Iris pigment epithelial cell (primary cell): ENCODE measurements at regions not wholly inside any gene's neighbourhood (a gene's known extent, or its start where the extent isn't known, plus 50 kb on each side); places are given as distances from the start of the nearest gene placed in this dataset.
A peak's percentile ranks its signal among the peaks of the same experiment; 100 is the strongest.

ENCODE experiments used
- DNase-seq: peaks from one replicate; pipeline ENCODE4 v3.0.0-alpha.2; 2011; ENCODE audit warnings: low read depth

- DNase-seq, result no peak
These were observed 160.3 kb upstream of the TENM3 start for GRCh38 chr4:182082910-182083309.

- DNase-seq, result no peak
These were observed 159.4 kb upstream of the TENM3 start for GRCh38 chr4:182083671-182084410.

- DNase-seq, result peak; percentile 32
These were observed 158.1 kb upstream of the TENM3 start for GRCh38 chr4:182085051-182085480.

- DNase-seq, result no peak
These were observed 153.9 kb upstream of the TENM3 start for GRCh38 chr4:182089326-182089725.

GRCh38 chr4:182090186-182090585 lies 153.0 kb upstream of the TENM3 start:
- DNase-seq, result no peak

GRCh38 chr4:182091128-182091527 lies 152.1 kb upstream of the TENM3 start:
- DNase-seq, result no peak

GRCh38 chr4:182093431-182093831 lies 149.8 kb upstream of the TENM3 start:
- DNase-seq, result no peak

- DNase-seq, result no peak
These were observed 149.3 kb upstream of the TENM3 start for GRCh38 chr4:182093935-182094334.

- no peak for DNase-seq
These were observed 141.6 kb upstream of the TENM3 start for GRCh38 chr4:182101618-182102017.

GRCh38 chr4:182102576-182102975 lies 140.6 kb upstream of the TENM3 start:
- no peak for DNase-seq

GRCh38 chr4:182103614-182104319 lies 139.4 kb upstream of the TENM3 start:
- no peak for DNase-seq

- no peak for DNase-seq
These were observed 137.8 kb upstream of the TENM3 start for GRCh38 chr4:182105416-182105815.

- no peak for DNase-seq
These were observed 135.3 kb upstream of the TENM3 start for GRCh38 chr4:182107931-182108330.

- no peak for DNase-seq
These were observed 131.6 kb upstream of the TENM3 start for GRCh38 chr4:182111586-182111985.

- peak; percentile 9 for DNase-seq
These were observed 129.4 kb upstream of the TENM3 start for GRCh38 chr4:182113779-182114178.

- no peak for DNase-seq
These were observed 118.8 kb upstream of the TENM3 start for GRCh38 chr4:182124359-182124758.

- peak; percentile 14 for DNase-seq
These were observed 117.1 kb upstream of the TENM3 start for GRCh38 chr4:182126096-182126495.

- DNase-seq, result peak; percentile 11
These were observed 116.6 kb upstream of the TENM3 start for GRCh38 chr4:182126603-182127002.

- DNase-seq, result no peak
These were observed 110.2 kb upstream of the TENM3 start for GRCh38 chr4:182133033-182133432.

GRCh38 chr4:182134261-182134660 lies 108.9 kb upstream of the TENM3 start:
- DNase-seq, result no peak

- DNase-seq, result no peak
These were observed 107.0 kb upstream of the TENM3 start for GRCh38 chr4:182136201-182136600.

- peak; percentile 14 for DNase-seq
These were observed 105.9 kb upstream of the TENM3 start for GRCh38 chr4:182137343-182137742.

GRCh38 chr4:182139491-182139890 lies 103.7 kb upstream of the TENM3 start:
- no peak for DNase-seq

- no peak for DNase-seq
These were observed 102.7 kb upstream of the TENM3 start for GRCh38 chr4:182140547-182140946.
